ENCODE measurements at regions not wholly inside any gene's neighbourhood (a gene's known extent, or its start where the extent isn't known, plus 50 kb on each side); places are given as distances from the start of the nearest gene placed in this dataset.
A peak's percentile ranks its signal among the peaks of the same experiment; 100 is the strongest.

GRCh38 chr9:88658311-88658822 is 123.4 kb downstream of the NXNL2 start:
- no peak for DNase-seq (ENCODE audit: low read depth, low spot score)

GRCh38 chr9:88659126-88659525 is 124.1 kb downstream of the NXNL2 start:
- no peak for DNase-seq (ENCODE audit: low read depth, low spot score)

- peak; percentile 38 for DNase-seq (ENCODE audit: low read depth, low spot score)
Observed at GRCh38 chr9:88660611-88661010, 125.6 kb downstream of the NXNL2 start.

- DNase-seq (ENCODE audit: low read depth, low spot score): no peak
Observed at GRCh38 chr9:88661759-88662158, 126.8 kb downstream of the NXNL2 start.

DNA sequence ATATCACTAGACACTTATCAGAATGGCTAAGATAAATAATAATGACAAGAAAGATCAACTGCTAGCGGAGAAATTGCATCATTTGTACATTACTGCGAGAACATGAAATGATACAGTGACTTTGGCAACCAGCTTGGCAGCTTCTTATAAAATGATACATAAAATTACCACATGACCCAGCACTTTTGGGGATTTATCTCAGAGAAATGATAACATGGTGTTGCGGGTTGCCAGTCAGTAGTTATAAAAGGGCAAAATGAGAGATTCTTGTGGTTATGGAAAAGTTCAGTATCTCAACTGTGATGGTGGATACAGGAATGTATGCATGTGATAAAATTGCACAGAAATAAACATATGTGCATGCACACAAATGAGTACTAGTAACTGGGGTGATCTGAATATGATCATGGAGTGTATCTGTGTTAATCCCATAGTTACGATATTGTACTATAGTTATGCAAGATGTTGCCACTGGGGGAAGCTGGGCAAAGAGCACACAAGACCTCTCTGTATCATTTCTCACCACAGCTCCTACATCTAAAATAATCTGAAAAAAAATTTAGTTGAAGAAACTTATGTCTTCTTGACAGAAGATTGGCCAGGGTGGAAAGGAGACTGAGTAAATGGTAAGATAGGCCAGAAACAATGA is 128.9 kb downstream of the NXNL2 start:
- DNase-seq (ENCODE audit: low read depth, low spot score): no peak

- no peak for DNase-seq (ENCODE audit: low read depth, low spot score)
Observed at GRCh38 chr9:88664773-88665172, 129.8 kb downstream of the NXNL2 start.

DNA sequence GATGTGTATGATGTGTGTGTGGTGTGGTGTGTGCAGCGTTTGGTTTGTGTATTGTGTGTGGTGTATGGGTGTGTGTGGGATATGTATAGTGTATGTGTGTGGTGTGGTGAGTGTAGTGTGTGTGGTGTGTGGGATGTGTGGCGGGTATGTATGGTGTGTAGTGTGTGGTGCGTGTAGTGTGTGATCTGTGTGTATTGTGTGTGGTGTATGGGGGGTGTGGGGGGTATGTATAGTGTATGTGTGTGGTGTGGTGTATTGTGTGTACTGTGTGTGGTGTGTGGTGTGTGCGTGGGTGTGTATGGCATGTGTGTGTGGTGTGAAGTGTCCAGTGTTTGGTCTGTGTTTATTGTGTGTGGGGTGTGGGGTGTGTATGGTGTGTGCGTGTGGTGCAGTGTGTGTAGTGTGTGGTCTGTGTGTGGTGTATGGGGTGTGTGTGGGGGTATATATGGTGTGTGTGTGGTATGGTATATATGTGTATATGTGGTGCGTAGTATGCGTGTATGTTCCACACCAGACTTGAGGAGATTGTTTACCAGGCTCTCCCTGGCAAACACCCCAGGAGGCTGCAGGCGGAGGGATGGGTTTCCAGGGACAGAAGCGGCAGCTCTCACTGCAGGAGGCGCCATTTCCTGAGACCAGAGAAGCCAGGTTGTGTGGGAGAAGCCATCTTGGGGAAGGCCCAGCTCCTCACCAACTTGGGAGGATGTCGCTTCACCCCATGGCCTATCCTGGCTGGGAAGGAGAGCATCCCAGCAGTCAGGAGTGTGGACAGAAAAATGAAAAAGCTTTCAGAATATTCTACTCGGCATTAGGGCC is 138.1 kb downstream of the NXNL2 start:
- DNase-seq (ENCODE audit: low read depth, low spot score): no peak

- no peak for DNase-seq (ENCODE audit: low read depth, low spot score)
Observed at GRCh38 chr9:88673886-88674285, 138.9 kb downstream of the NXNL2 start.

GRCh38 chr9:88676644-88677043 is 141.7 kb downstream of the NXNL2 start:
- DNase-seq (ENCODE audit: low read depth, low spot score): no peak

DNA sequence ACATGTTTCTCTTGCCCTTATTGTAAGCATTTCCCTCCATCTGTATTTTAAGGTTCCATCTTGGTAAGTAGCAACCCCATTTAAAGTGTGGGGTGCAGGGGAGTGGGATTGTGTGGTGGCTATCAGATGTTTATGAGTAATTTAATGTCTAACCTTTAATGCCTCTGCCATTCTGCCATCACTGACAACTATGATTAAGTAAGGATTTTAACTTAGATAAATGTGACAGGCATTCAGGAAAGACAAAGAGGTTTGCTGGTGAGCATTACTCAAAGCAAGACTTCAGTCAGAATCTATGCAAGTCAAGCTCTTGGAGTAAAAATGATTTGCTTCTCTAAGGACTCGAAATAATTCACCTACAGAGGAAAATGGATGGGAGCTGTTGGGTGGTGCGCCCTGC is 143.0 kb downstream of the NXNL2 start:
- no peak for DNase-seq (ENCODE audit: low read depth, low spot score)

DNA sequence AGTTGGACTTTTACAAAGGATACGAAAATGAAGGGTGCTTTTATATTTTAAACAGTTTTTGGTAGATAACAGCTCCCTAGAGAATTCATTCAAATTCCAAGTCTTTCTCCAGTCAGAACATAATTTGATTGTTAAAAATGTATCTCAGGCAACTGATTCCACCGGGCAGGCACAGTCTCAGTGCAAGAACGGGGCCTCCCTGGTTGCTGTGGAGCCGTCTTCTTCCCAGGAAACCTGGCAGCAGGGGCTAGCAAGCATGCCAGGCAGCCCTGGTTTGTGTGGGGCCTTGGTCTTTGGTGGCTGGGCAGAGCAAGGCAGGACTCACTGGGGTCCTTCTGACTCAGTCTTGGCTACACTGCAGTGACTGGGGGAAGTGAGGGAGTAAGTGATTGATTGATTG is 143.5 kb downstream of the NXNL2 start:
- DNase-seq (ENCODE audit: low read depth, low spot score): no peak

DNA sequence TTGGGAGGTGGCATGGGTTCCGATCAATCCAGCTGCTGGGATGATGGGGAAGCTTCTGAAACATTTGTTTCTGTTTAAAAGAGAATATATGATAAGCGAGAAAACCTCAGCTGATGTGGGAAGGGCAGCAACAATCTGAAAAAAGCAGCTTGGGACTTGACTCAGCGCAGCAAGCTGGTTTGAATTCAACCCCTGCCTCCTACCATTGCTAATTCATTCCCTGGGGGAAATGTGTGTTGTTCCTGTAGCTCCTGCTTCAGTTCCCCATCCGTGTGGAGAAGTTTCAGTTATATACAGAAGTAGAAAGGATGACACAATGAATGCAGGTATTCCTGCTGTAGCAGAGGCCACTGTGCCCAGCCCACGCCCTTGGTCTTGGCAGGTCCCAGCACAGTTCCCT is 145.1 kb downstream of the NXNL2 start:
- no peak for DNase-seq (ENCODE audit: low read depth, low spot score)

DNA sequence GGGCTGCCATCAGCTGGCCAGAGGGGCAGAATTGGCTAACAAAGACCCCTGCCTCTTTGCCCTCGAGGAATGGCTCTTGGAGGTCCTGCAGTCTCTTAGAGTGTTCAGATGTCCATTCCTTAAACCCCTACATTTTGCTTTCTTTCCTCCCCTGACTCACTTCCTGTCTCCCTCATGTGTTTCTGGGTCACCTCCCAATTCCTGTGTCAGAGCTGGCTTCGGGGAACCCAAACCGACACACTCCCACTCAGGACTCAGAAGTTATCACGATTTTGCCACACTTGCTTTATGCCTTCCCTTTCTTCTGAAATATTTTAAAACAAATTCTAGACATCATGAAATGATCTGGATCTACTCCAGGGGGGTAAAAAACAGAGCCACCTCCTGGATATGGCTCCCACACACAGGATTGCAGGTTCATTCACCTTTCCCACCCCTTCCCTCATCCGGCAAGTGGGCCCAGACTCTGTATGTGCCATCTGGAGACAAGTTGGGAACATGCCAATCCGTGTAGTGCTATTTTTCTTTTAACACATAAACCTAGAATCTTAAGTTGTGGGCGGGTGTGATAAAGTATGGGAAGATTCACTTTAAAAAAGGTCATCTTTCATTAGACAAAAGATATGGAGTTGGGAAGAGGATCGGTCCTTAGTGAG is 145.7 kb downstream of the NXNL2 start:
- DNase-seq (ENCODE audit: low read depth, low spot score): no peak

- no peak for DNase-seq (ENCODE audit: low read depth, low spot score)
Observed at GRCh38 chr9:88681434-88681833, 146.5 kb downstream of the NXNL2 start.

DNA sequence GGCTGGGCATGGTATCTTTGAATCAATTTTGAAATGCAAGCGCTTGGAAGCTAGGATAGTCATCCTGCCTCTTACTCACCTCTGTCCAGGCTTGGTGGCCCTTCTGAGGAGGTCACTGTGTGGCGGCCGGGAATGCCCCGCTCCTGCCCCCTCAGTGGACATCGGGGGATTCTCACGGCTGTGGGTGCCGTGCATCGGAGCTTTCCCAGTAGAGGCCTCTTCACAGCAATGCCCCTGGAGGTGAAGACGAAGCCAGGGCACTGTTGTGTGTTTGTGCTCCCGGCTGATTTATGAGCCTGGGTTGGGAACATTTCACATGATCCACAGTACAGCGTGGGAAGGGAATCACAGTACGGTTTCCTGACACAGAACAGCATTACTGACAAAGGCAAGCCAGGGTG is 147.5 kb downstream of the NXNL2 start:
- DNase-seq (ENCODE audit: low read depth, low spot score): no peak

DNA sequence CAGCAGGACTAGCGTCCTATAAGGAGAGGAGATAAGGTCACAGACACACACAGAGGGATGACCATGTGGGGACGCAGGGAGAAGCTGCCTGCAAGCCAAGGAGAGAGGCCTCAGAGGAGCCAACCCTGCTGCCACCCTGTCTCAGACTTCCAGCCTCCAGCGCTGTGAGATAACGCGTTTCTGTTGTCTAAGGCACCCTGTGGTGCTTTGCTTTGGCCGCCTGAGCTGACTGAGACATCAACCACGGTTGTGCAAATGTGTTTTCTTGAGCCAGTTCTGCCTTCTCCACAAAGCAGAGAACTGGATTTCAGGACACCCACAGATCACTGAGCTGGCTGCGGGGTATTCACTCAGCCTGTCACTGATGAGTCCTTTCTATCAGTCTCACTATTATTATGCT is 149.1 kb downstream of the NXNL2 start:
- DNase-seq (ENCODE audit: low read depth, low spot score): no peak

GRCh38 chr9:88684845-88685244 is 149.9 kb downstream of the NXNL2 start:
- DNase-seq (ENCODE audit: low read depth, low spot score): no peak

- DNase-seq (ENCODE audit: low read depth, low spot score): no peak
Observed at GRCh38 chr9:88685966-88686365, 151.0 kb downstream of the NXNL2 start.

GRCh38 chr9:88689509-88690298 is 154.7 kb downstream of the NXNL2 start:
- no peak for DNase-seq (ENCODE audit: low read depth, low spot score)

DNA sequence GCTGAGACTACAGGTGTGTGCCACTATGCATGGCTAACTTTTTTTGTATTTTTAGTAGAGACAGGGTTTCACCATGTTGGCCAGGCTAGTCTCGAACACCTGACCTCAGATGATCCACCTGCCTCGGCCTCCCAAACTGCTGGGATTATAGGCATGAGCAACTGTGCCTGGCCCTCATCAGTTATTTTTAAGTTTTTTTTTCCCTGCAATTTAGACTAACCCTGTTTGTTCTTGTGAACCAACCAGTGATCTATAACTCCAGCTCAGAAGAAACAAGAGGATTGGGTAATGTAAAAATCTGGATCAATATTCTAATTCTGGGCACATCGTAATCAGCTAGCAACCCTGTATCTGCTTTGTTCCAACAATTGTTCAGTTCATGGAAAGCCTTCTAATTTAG is 155.7 kb downstream of the NXNL2 start:
- DNase-seq (ENCODE audit: low read depth, low spot score): no peak

- no peak for DNase-seq (ENCODE audit: low read depth, low spot score)
Observed at GRCh38 chr9:88691091-88691490, 156.1 kb downstream of the NXNL2 start.

- DNase-seq (ENCODE audit: low read depth, low spot score): no peak
Observed at GRCh38 chr9:88691811-88692210, 156.8 kb downstream of the NXNL2 start.

All from iPS DF 19.7 (cell line).